Endodermal cell (in vitro differentiated cells): ENCODE measurements at regions not wholly inside any gene's neighbourhood (a gene's known extent, or its start where the extent isn't known, plus 50 kb on each side); places are given as distances from the start of the nearest gene placed in this dataset.

Source experiments
- DNase-seq: peaks from one replicate; pipeline ENCODE4 v3.0.0-alpha.2; 2017
- H3K27ac ChIP-seq: 2 replicates; pipeline ENCODE4 v1.5.1; 2013; ENCODE audit warnings: mild to moderate bottlenecking, low read depth, low read length, moderate library complexity
- H3K27me3 ChIP-seq: 2 replicates; pipeline ENCODE4 v1.6.1; 2013; ENCODE audit warnings: mild to moderate bottlenecking, low read length, moderate library complexity; ENCODE audit not compliant: insufficient read depth, control insufficient read depth, poor library complexity, severe bottlenecking
- H3K36me3 ChIP-seq: 2 replicates; pipeline ENCODE4 v1.7.0; 2013; ENCODE audit warnings: mild to moderate bottlenecking, low read length, moderate library complexity; ENCODE audit not compliant: control insufficient read depth, insufficient read depth
- H3K4me1 ChIP-seq: one replicate; pipeline ENCODE4 v1.7.0; 2013; ENCODE audit warnings: low read length; ENCODE audit not compliant: control insufficient read depth, insufficient read depth
- H3K4me3 ChIP-seq: 2 replicates; pipeline ENCODE4 v1.5.1; 2013; ENCODE audit warnings: mild to moderate bottlenecking, low read length, moderate library complexity
- H3K9ac ChIP-seq: 2 replicates; pipeline ENCODE4 v1.6.1; 2013; ENCODE audit warnings: mild to moderate bottlenecking, low read length, moderate library complexity; ENCODE audit not compliant: poor library complexity, severe bottlenecking; ENCODE audit errors: extremely low read depth
- H3K9me3 ChIP-seq: 2 replicates; pipeline ENCODE4 v1.6.1; 2013; ENCODE audit warnings: mild to moderate bottlenecking, low read length, moderate library complexity; ENCODE audit not compliant: control insufficient read depth
- H3K27ac Mint-ChIP-seq: 2 replicates; pipeline ENCODE4 v1.8.0; 2020; ENCODE audit warnings: mixed read lengths
- H3K27me3 Mint-ChIP-seq: 2 replicates; pipeline ENCODE4 v1.8.0; 2021; ENCODE audit warnings: mild to moderate bottlenecking, mixed read lengths; ENCODE audit not compliant: insufficient read depth
- H3K36me3 Mint-ChIP-seq: 2 replicates; pipeline ENCODE4 v1.8.0; 2020; ENCODE audit warnings: low read depth, mixed read lengths
- H3K4me1 Mint-ChIP-seq: 2 replicates; pipeline ENCODE4 v1.8.0; 2020; ENCODE audit warnings: mixed read lengths
- H3K4me3 Mint-ChIP-seq: 2 replicates; pipeline ENCODE4 v1.8.0; 2020; ENCODE audit warnings: mild to moderate bottlenecking, moderate library complexity, mixed read lengths
- H3K9me3 Mint-ChIP-seq: 2 replicates; pipeline ENCODE4 v1.8.0; 2020; ENCODE audit warnings: mild to moderate bottlenecking, mixed read lengths
- CTCF ChIP-seq: fragments of 200-600 bp; sonication (generic); conservative IDR thresholded peaks from 2 replicates; pipeline ENCODE4 v1.5.0; 2021; ENCODE audit warnings: antibody characterized with exemption, mild to moderate bottlenecking
- WGBS, 2 experiments: methylation state at CpG; one replicate each; pipeline versions ENCODE4 v1.1.5 to v1.1.7; 2013; ENCODE audit warnings: missing lambda C conversion rate in 2 of 2, mixed read lengths in 1 of 2; ENCODE audit not compliant: insufficient coverage in 1 of 2, insufficient read length in 1 of 2; 5-methylcytosine and 5-hydroxymethylcytosine counted together

GRCh38 chr4:123904882-123905281 is 508.3 kb downstream of the SPRY1 start:
- DNase-seq: no peak
- H3K4me3 Mint-ChIP-seq: no peak overlapping the region
- peaks cover 12% of the 10 kb centered on the region for H3K9me3 Mint-ChIP-seq
- H3K36me3 Mint-ChIP-seq: no peaks in the 10 kb centered on the region
- H3K9me3 ChIP-seq: no peaks in the 10 kb centered on the region
- H3K9ac ChIP-seq: no peak overlapping the region
- no peaks in the 10 kb centered on the region for H3K4me1 ChIP-seq
- no peaks in the 10 kb centered on the region for H3K27me3 ChIP-seq
- H3K27ac ChIP-seq: no peak overlapping the region
- TF ChIP-seq CTCF: no peak
- H3K27ac Mint-ChIP-seq: no peak overlapping the region
- H3K4me3 ChIP-seq: no peak overlapping the region
- H3K36me3 ChIP-seq: no peaks in the 10 kb centered on the region
- WGBS, 2 experiments: 95 to 100% methylated on average over 1 of the region's 1 CpG
- no peaks in the 10 kb centered on the region for H3K4me1 Mint-ChIP-seq
- no peaks in the 10 kb centered on the region for H3K27me3 Mint-ChIP-seq

- Histone ChIP-seq H3K4me1 (peaks cover 2% of the 10 kb centered on the region), H3K27ac (no peak overlapping the region), H3K9ac (no peak overlapping the region), H3K9me3 (no peaks in the 10 kb centered on the region), H3K36me3 (no peaks in the 10 kb centered on the region), H3K4me3 (no peak overlapping the region), H3K27me3 (no peaks in the 10 kb centered on the region)
- H3K27me3 Mint-ChIP-seq: no peaks in the 10 kb centered on the region
- no peaks in the 10 kb centered on the region for H3K9me3 Mint-ChIP-seq
- DNase-seq: no peak
- H3K4me1 Mint-ChIP-seq: peaks cover 9% of the 10 kb centered on the region
- no peak for TF ChIP-seq CTCF
- H3K36me3 Mint-ChIP-seq: no peaks in the 10 kb centered on the region
- no peak overlapping the region for H3K27ac Mint-ChIP-seq
- H3K4me3 Mint-ChIP-seq: no peak overlapping the region
Observed at GRCh38 chr4:123913598-123913997, 517.0 kb downstream of the SPRY1 start.

GRCh38 chr4:123916821-123917220 is 520.2 kb downstream of the SPRY1 start:
- Mint-ChIP-seq H3K27ac (no peak overlapping the region), H3K9me3 (no peaks in the 10 kb centered on the region), H3K4me3 (no peak overlapping the region), H3K27me3 (no peaks in the 10 kb centered on the region), H3K4me1 (peaks cover 9% of the 10 kb centered on the region), H3K36me3 (no peaks in the 10 kb centered on the region)
- Histone ChIP-seq H3K9ac (no peak overlapping the region), H3K4me3 (no peak overlapping the region), H3K27me3 (no peaks in the 10 kb centered on the region), H3K9me3 (no peaks in the 10 kb centered on the region), H3K27ac (no peak overlapping the region), H3K4me1 (peaks cover 2% of the 10 kb centered on the region), H3K36me3 (no peaks in the 10 kb centered on the region)
- no peak for DNase-seq
- WGBS, 2 experiments: 89 to 100% methylated on average over 1 to 2 of the region's 2 CpGs
- no peak for TF ChIP-seq CTCF
